Prostate gland (tissue), 2 donors: ENCODE measurements at regions not wholly inside any gene's neighbourhood (a gene's known extent, or its start where the extent isn't known, plus 50 kb on each side); places are given as distances from the start of the nearest gene placed in this dataset.

Source experiments
- POLR2A ChIP-seq: fragments of 450-650 bp; IDR thresholded peaks from one replicate; pipeline ENCODE4 v1.6.1; 2016; ENCODE audit warnings: antibody characterized with exemption, mild to moderate bottlenecking
- POLR2AphosphoS5 ChIP-seq: sonication (generic); formaldehyde crosslinking; IDR thresholded peaks from one replicate; pipeline ENCODE4 v1.6.1; 2017; ENCODE audit warnings: antibody characterized with exemption
- TF ChIP-seq, protein P1 (sequence below), 4 experiments: fragments of 200-600 bp in 2 of 4; fragments of 450-650 bp in 2 of 4; sonication (generic) in 2 of 4; IDR thresholded peaks; 1 replicate in 3 of 4; 2 replicates in 1 of 4; pipeline ENCODE4 v1.5.1; 2016 to 2019; ENCODE audit warnings: antibody characterized with exemption in 4 of 4, mild to moderate bottlenecking in 2 of 4, moderate library complexity in 2 of 4

DNA sequence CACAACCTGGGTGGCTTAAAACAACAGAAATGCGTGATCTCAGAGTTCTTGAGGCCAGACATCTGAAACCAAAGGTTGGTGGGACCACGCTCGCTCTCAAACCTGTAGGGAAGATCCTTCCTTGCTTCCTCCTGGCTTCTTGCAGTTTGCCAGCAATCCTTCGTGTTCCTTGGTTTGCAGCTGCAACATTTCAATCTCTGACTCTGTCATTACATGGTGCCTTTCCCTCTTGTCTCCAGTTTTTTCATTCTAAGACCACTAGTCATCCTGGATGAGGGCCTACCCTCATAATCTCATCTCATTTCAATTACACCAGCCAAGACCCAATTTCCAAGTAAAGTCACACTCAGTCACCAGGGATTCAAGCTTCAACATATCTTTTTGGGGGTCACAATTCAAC lies 388.0 kb downstream of the GPM6A start:
- TF ChIP-seq, protein P1, sequence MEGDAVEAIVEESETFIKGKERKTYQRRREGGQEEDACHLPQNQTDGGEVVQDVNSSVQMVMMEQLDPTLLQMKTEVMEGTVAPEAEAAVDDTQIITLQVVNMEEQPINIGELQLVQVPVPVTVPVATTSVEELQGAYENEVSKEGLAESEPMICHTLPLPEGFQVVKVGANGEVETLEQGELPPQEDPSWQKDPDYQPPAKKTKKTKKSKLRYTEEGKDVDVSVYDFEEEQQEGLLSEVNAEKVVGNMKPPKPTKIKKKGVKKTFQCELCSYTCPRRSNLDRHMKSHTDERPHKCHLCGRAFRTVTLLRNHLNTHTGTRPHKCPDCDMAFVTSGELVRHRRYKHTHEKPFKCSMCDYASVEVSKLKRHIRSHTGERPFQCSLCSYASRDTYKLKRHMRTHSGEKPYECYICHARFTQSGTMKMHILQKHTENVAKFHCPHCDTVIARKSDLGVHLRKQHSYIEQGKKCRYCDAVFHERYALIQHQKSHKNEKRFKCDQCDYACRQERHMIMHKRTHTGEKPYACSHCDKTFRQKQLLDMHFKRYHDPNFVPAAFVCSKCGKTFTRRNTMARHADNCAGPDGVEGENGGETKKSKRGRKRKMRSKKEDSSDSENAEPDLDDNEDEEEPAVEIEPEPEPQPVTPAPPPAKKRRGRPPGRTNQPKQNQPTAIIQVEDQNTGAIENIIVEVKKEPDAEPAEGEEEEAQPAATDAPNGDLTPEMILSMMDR (IDR thresholded peaks at IDR 0.05) = no peak
- TF ChIP-seq POLR2A (no peak), POLR2AphosphoS5 (no peak)
